Esophagus muscularis mucosa (tissue), 3 donors: ENCODE measurements at regions not wholly inside any gene's neighbourhood (a gene's known extent, or its start where the extent isn't known, plus 50 kb on each side); places are given as distances from the start of the nearest gene placed in this dataset.

Source experiments
- CTCF ChIP-seq, 3 experiments: fragments of 200-600 bp in 2 of 3; fragments of 450-650 bp in 1 of 3; sonication (generic) in 2 of 3; IDR thresholded peaks; one replicate each; pipeline ENCODE4 v1.5.1; 2017 to 2019; ENCODE audit warnings: antibody characterized with exemption in 3 of 3, mild to moderate bottlenecking in 2 of 3, moderate library complexity in 1 of 3
- POLR2A ChIP-seq: fragments of 450-650 bp; IDR thresholded peaks from one replicate; pipeline ENCODE4 v1.6.1; 2017; ENCODE audit warnings: antibody characterized with exemption, moderate library complexity, mild to moderate bottlenecking, low read depth

- TF ChIP-seq CTCF (IDR thresholded peaks at IDR 0.05) (no peak), POLR2A (no peak)
Measured at GRCh38 chr5:68060382-68060781, 155.2 kb upstream of the PIK3R1 start.
